NCI-H2081 treated with DMSO at 0.1 percent for 48 hours (cell line): ENCODE measurements at regions not wholly inside any gene's neighbourhood (a gene's known extent, or its start where the extent isn't known, plus 50 kb on each side); places are given as distances from the start of the nearest gene placed in this dataset.
"Not testable (repeated sequence)": the region's sequence is repeated elsewhere in the genome, so short reads cannot be mapped to it uniquely, and the experiment has no call there.

Experiments
- DNase-seq: peaks from one replicate; lab custom pipeline; 2025; lab: John Stamatoyannopoulos, UW

- no peak for DNase-seq
Measured at GRCh38 chr5:121319292-121319691, 532.4 kb upstream of the FTMT start.

- no peak for DNase-seq
Measured at GRCh38 chr5:121325930-121326329, 525.8 kb upstream of the FTMT start.

GRCh38 chr5:121350181-121350930 lies 501.3 kb upstream of the FTMT start:
- DNase-seq = no peak

- no peak for DNase-seq
Measured at GRCh38 chr5:121366515-121366914, 485.2 kb upstream of the FTMT start.

- DNase-seq = no peak
Measured at GRCh38 chr5:121373371-121373770, 478.3 kb upstream of the FTMT start.

GRCh38 chr5:121377461-121377860 lies 474.2 kb upstream of the FTMT start:
- no peak for DNase-seq

- DNase-seq = no peak
Measured at GRCh38 chr5:121378046-121378445, 473.6 kb upstream of the FTMT start.

GRCh38 chr5:121378559-121379359 lies 472.9 kb upstream of the FTMT start:
- DNase-seq = no peak

GRCh38 chr5:121380066-121380465 lies 471.6 kb upstream of the FTMT start:
- no peak for DNase-seq

- peak; percentile 4 for DNase-seq
Measured at GRCh38 chr5:121384359-121384758, 467.3 kb upstream of the FTMT start.

- DNase-seq = no peak
Measured at GRCh38 chr5:121386334-121386733, 465.3 kb upstream of the FTMT start.

GRCh38 chr5:121396716-121397115 lies 455.0 kb upstream of the FTMT start:
- no peak for DNase-seq

- no peak for DNase-seq
Measured at GRCh38 chr5:121399879-121400278, 451.8 kb upstream of the FTMT start.

GRCh38 chr5:121408778-121409177 lies 442.9 kb upstream of the FTMT start:
- no peak for DNase-seq

GRCh38 chr5:121415270-121415669 lies 436.4 kb upstream of the FTMT start:
- no peak for DNase-seq

- DNase-seq = no peak
Measured at GRCh38 chr5:121421646-121422045, 430.0 kb upstream of the FTMT start.

- no peak for DNase-seq
Measured at GRCh38 chr5:121424976-121425375, 426.7 kb upstream of the FTMT start.

GRCh38 chr5:121426153-121426552 lies 425.5 kb upstream of the FTMT start:
- DNase-seq = no peak

GRCh38 chr5:121429761-121430160 lies 421.9 kb upstream of the FTMT start:
- no peak for DNase-seq

- no peak for DNase-seq
Measured at GRCh38 chr5:121430538-121430937, 421.1 kb upstream of the FTMT start.

- no peak for DNase-seq
Measured at GRCh38 chr5:121445511-121445910, 406.2 kb upstream of the FTMT start.

GRCh38 chr5:121462441-121462840 lies 389.2 kb upstream of the FTMT start:
- no peak for DNase-seq

- not testable (repeated sequence) for DNase-seq
Measured at GRCh38 chr5:121471222-121471621, 380.5 kb upstream of the FTMT start.
